Neural cell (in vitro differentiated cells): ENCODE measurements at regions not wholly inside any gene's neighbourhood (a gene's known extent, or its start where the extent isn't known, plus 50 kb on each side); places are given as distances from the start of the nearest gene placed in this dataset.

Experiments used
- H2AFZ ChIP-seq: fragments of 200-600, 300-800 bp; sonication (generic), shearing (Covaris generic); 2 replicates; pipeline ENCODE4 v1.6.0; 2014; ENCODE audit warnings: low read depth, mild to moderate bottlenecking, antibody characterized with exemption, low read length, moderate library complexity
- H3F3A ChIP-seq: fragments of 200-600 bp; shearing (Covaris generic); 2 replicates; pipeline ENCODE4 v1.6.1; 2016; ENCODE audit warnings: mild to moderate bottlenecking, moderate library complexity, mixed read lengths, antibody characterized with exemption, low read length; ENCODE audit not compliant: insufficient read depth, poor library complexity, severe bottlenecking
- H3K27ac ChIP-seq: fragments of 200-600, 300-800 bp; sonication (generic), shearing (Covaris generic); 2 replicates; pipeline ENCODE4 v1.5.1; 2014; ENCODE audit warnings: mild to moderate bottlenecking, low read length, moderate library complexity
- H3K27me3 ChIP-seq: fragments of 300-800, 200-600 bp; sonication (generic), shearing (Covaris generic); 2 replicates; pipeline ENCODE4 v1.6.0; 2014; ENCODE audit warnings: mild to moderate bottlenecking, low read depth, low read length, moderate library complexity; ENCODE audit not compliant: insufficient read depth
- H3K36me3 ChIP-seq: fragments of 300-800, 200-600 bp; sonication (generic), shearing (Covaris generic); 2 replicates; pipeline ENCODE4 v1.5.1; 2014; ENCODE audit warnings: mild to moderate bottlenecking, antibody characterized with exemption, low read length, moderate library complexity; ENCODE audit not compliant: insufficient read depth
- H3K4me2 ChIP-seq: fragments of 300-800, 200-600 bp; sonication (generic), shearing (Covaris generic); 2 replicates; pipeline ENCODE4 v1.6.0; 2014; ENCODE audit warnings: mild to moderate bottlenecking, low read length
- H3K4me3 ChIP-seq: fragments of 300-800, 200-600 bp; sonication (generic), shearing (Covaris generic); 2 replicates; pipeline ENCODE4 v1.5.1; 2014; ENCODE audit warnings: mild to moderate bottlenecking, low read length, moderate library complexity
- H3K79me2 ChIP-seq: fragments of 200-600 bp; shearing (Covaris generic); replicated peaks from 2 replicates; pipeline ENCODE4 v1.6.0; 2014; ENCODE audit warnings: mild to moderate bottlenecking, low read length, moderate library complexity; ENCODE audit not compliant: insufficient read depth
- H3K9ac ChIP-seq: fragments of 300-800, 200-600 bp; sonication (generic), shearing (Covaris generic); 2 replicates; pipeline ENCODE4 v1.6.1; 2016; ENCODE audit warnings: mild to moderate bottlenecking, low read length, mixed read lengths
- H3K9me2 ChIP-seq: fragments of 200-600 bp; shearing (Covaris generic); 2 replicates; pipeline ENCODE4 v1.6.1; 2016; ENCODE audit warnings: mild to moderate bottlenecking, low read length, mixed read lengths; ENCODE audit not compliant: insufficient read depth
- H3K9me3 ChIP-seq: fragments of 200-600, 300-800 bp; sonication (generic), shearing (Covaris generic); 2 replicates; pipeline ENCODE4 v1.6.1; 2016; ENCODE audit warnings: mild to moderate bottlenecking, mixed run types, low read length, moderate library complexity, mixed read lengths
- H4K20me1 ChIP-seq: fragments of 200-600 bp; shearing (Covaris generic); 2 replicates; pipeline ENCODE4 v1.6.1; 2016; ENCODE audit warnings: mild to moderate bottlenecking, mixed run types; ENCODE audit not compliant: insufficient read depth
- EP300 ChIP-seq: fragments of 450-650 bp; conservative IDR thresholded peaks from 2 replicates; pipeline ENCODE4 v1.6.1; 2014; ENCODE audit warnings: antibody characterized with exemption, mild to moderate bottlenecking, moderate library complexity; ENCODE audit not compliant: poor library complexity, severe bottlenecking
- EZH2 ChIP-seq: fragments of 200-600, 300-800 bp; shearing (Covaris generic), sonication (generic); IDR thresholded peaks from 2 replicates; pipeline ENCODE4 v1.6.1; 2014; ENCODE audit warnings: antibody characterized with exemption, low read length, borderline replicate concordance, mild to moderate bottlenecking; ENCODE audit not compliant: insufficient read depth, poor library complexity, severe bottlenecking
- MXI1 ChIP-seq: fragments of 450-650 bp; conservative IDR thresholded peaks from 2 replicates; pipeline ENCODE4 v1.6.1; 2014; ENCODE audit warnings: antibody characterized with exemption, mild to moderate bottlenecking; ENCODE audit not compliant: poor library complexity, severe bottlenecking
- POLR2AphosphoS5 ChIP-seq: IDR thresholded peaks from 2 replicates; pipeline ENCODE4 v1.6.1; 2012
- RAD21 ChIP-seq: fragments of 450-650 bp; conservative IDR thresholded peaks from 2 replicates; pipeline ENCODE4 v1.6.1; 2014; ENCODE audit warnings: antibody characterized with exemption, mild to moderate bottlenecking, moderate library complexity
- SMC3 ChIP-seq: fragments of 450-650 bp; conservative IDR thresholded peaks from 2 replicates; pipeline ENCODE4 v1.6.1; 2014; ENCODE audit warnings: antibody characterized with exemption, mild to moderate bottlenecking, moderate library complexity; ENCODE audit not compliant: poor library complexity
- TAF1 ChIP-seq: IDR thresholded peaks from 2 replicates; pipeline ENCODE4 v1.6.1; 2012; ENCODE audit warnings: low read depth
- TF ChIP-seq, protein P1 (sequence below): IDR thresholded peaks from 2 replicates; pipeline ENCODE4 v1.6.1; 2012; ENCODE audit warnings: borderline replicate concordance
- TF ChIP-seq, protein P2 (sequence below): fragments of 450-650 bp; IDR thresholded peaks from 2 replicates; pipeline ENCODE4 v1.5.1; 2014; ENCODE audit warnings: antibody characterized with exemption, mild to moderate bottlenecking, moderate library complexity; ENCODE audit not compliant: poor library complexity, severe bottlenecking

DNA sequence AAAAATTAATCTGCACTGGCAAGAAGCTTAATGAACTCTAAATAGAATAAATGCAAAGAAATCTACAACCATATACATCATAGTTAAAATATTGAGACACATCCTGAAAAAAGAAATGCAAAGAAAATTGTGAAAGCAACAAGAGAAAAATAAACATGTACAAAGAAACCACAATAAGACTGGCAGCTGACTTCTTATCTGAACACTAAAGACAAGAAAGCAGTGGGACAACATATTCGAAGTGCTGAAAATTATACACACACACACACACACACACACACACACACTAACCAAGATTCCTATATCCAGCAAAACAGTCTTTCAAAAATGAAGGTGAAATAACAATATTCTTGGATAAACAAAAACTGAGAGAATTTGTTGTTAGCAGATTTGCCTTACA lies 366.5 kb upstream of the C16orf82 start:
- Histone ChIP-seq H3K4me2 (no peak overlapping the region), H3K27me3 (no peaks in the 10 kb centered on the region), H3K36me3 (no peaks in the 10 kb centered on the region), H3K9ac (no peak overlapping the region), H3K27ac (no peak overlapping the region), H3K79me2 (no peaks in the 10 kb centered on the region), H3K4me3 (no peak overlapping the region), H2AFZ (no peak overlapping the region), H3F3A (no peaks in the 10 kb centered on the region), H4K20me1 (no peaks in the 10 kb centered on the region), H3K9me3 (no peaks in the 10 kb centered on the region), H3K9me2 (no peaks in the 10 kb centered on the region)
- TF ChIP-seq EP300 (no peak), SMC3 (no peak)

DNA sequence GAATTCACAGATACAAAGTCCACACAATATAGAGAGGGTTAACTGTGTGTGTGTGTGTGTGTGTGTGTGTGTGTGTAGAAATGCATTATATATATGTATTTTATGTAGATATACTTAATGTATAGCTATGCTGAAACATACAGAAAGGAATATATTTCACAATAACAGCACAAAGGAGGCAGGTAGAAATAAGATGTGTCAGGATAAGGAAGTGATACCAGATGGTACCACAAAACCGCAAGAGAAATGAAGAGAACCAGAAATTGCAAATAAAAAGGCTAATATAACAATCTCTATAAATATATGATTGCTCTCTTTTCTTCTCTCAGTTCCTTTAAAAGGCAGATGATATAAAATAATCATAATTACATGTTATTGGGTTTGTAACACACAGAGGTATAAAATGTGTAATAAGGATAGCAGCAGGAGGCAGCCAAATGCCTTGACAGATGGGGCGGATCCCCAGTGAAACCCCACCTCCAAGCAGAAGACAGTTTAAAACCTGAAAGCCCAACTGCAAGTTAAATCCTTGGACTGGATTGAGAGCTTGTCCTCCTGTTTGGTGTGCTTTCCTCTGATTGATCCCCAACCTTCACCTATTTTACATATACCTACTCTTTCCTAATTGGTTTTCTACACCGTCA lies 365.4 kb upstream of the C16orf82 start:
- no peak for TF ChIP-seq MXI1
- TF ChIP-seq SMC3, result no peak
- TF ChIP-seq, protein P1, sequence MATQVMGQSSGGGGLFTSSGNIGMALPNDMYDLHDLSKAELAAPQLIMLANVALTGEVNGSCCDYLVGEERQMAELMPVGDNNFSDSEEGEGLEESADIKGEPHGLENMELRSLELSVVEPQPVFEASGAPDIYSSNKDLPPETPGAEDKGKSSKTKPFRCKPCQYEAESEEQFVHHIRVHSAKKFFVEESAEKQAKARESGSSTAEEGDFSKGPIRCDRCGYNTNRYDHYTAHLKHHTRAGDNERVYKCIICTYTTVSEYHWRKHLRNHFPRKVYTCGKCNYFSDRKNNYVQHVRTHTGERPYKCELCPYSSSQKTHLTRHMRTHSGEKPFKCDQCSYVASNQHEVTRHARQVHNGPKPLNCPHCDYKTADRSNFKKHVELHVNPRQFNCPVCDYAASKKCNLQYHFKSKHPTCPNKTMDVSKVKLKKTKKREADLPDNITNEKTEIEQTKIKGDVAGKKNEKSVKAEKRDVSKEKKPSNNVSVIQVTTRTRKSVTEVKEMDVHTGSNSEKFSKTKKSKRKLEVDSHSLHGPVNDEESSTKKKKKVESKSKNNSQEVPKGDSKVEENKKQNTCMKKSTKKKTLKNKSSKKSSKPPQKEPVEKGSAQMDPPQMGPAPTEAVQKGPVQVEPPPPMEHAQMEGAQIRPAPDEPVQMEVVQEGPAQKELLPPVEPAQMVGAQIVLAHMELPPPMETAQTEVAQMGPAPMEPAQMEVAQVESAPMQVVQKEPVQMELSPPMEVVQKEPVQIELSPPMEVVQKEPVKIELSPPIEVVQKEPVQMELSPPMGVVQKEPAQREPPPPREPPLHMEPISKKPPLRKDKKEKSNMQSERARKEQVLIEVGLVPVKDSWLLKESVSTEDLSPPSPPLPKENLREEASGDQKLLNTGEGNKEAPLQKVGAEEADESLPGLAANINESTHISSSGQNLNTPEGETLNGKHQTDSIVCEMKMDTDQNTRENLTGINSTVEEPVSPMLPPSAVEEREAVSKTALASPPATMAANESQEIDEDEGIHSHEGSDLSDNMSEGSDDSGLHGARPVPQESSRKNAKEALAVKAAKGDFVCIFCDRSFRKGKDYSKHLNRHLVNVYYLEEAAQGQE, result no peak
- no peak for TF ChIP-seq EZH2
- TF ChIP-seq TAF1, result no peak
- TF ChIP-seq, protein P2, sequence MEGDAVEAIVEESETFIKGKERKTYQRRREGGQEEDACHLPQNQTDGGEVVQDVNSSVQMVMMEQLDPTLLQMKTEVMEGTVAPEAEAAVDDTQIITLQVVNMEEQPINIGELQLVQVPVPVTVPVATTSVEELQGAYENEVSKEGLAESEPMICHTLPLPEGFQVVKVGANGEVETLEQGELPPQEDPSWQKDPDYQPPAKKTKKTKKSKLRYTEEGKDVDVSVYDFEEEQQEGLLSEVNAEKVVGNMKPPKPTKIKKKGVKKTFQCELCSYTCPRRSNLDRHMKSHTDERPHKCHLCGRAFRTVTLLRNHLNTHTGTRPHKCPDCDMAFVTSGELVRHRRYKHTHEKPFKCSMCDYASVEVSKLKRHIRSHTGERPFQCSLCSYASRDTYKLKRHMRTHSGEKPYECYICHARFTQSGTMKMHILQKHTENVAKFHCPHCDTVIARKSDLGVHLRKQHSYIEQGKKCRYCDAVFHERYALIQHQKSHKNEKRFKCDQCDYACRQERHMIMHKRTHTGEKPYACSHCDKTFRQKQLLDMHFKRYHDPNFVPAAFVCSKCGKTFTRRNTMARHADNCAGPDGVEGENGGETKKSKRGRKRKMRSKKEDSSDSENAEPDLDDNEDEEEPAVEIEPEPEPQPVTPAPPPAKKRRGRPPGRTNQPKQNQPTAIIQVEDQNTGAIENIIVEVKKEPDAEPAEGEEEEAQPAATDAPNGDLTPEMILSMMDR, result no peak
- no peak for TF ChIP-seq POLR2AphosphoS5
- no peak for TF ChIP-seq RAD21
- TF ChIP-seq EP300, result no peak

DNA sequence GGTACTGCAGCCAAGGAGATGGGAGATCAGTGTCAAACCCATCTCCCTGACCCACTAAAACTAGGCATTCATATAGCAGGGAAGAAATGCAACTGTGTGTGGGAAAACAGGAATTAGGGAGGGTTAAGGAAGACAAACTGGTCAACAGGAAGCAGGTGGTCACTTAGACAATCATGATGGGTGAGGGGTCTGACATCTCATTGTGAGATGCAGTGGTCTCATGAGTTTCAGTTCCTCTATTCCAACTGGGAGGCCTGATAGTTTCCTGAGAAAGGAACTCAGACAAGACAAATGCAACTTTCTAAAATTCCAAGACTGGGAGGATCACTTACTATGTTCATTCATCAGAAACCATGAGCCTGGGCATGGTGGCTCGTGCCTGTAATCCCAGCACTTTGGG lies 361.4 kb upstream of the C16orf82 start:
- Histone ChIP-seq H2AFZ (no peak overlapping the region), H3K9ac (no peak overlapping the region), H3K27me3 (no peaks in the 10 kb centered on the region), H3K79me2 (no peaks in the 10 kb centered on the region), H4K20me1 (no peaks in the 10 kb centered on the region), H3F3A (no peaks in the 10 kb centered on the region), H3K4me2 (no peak overlapping the region), H3K4me3 (no peak overlapping the region), H3K27ac (no peak overlapping the region), H3K36me3 (no peaks in the 10 kb centered on the region), H3K9me2 (no peaks in the 10 kb centered on the region), H3K9me3 (no peaks in the 10 kb centered on the region)
- no peak for TF ChIP-seq POLR2AphosphoS5

More for the DNA sequence above, 365.4 kb upstream of the C16orf82 start:
- Histone ChIP-seq H3K4me2 (no peak overlapping the region), H3K27ac (no peak overlapping the region), H3F3A (no peaks in the 10 kb centered on the region), H4K20me1 (no peaks in the 10 kb centered on the region), H3K9me3 (no peaks in the 10 kb centered on the region), H3K36me3 (no peaks in the 10 kb centered on the region), H3K79me2 (no peaks in the 10 kb centered on the region), H3K4me3 (no peak overlapping the region), H3K27me3 (no peaks in the 10 kb centered on the region), H3K9ac (no peak overlapping the region), H2AFZ (no peak overlapping the region), H3K9me2 (no peaks in the 10 kb centered on the region)
